Mesendoderm (in vitro differentiated cells): ENCODE measurements at regions not wholly inside any gene's neighbourhood (a gene's known extent, or its start where the extent isn't known, plus 50 kb on each side); places are given as distances from the start of the nearest gene placed in this dataset.
A peak's percentile ranks its signal among the peaks of the same experiment; 100 is the strongest.
"Not testable (repeated sequence)": the region's sequence is repeated elsewhere in the genome, so short reads cannot be mapped to it uniquely, and the experiment has no call there.

ENCODE experiments used
- DNase-seq: peaks from one replicate; pipeline ENCODE4 v3.0.0; 2013
- H2AK5ac ChIP-seq: 2 replicates; pipeline ENCODE4 v1.6.1; 2013; ENCODE audit warnings: low read length, inconsistent platforms
- H2BK120ac ChIP-seq: 2 replicates; pipeline ENCODE4 v1.6.1; 2013; ENCODE audit warnings: low read depth, mild to moderate bottlenecking, low read length, moderate library complexity, mixed read lengths
- H2BK15ac ChIP-seq: replicated peaks from 2 replicates; pipeline ENCODE4 v1.6.1; 2013; ENCODE audit warnings: low read depth, mild to moderate bottlenecking, moderate library complexity
- H2BK5ac ChIP-seq: 2 replicates; pipeline ENCODE4 v1.6.1; 2013; ENCODE audit warnings: low read length, inconsistent platforms
- H3K18ac ChIP-seq: 2 replicates; pipeline ENCODE4 v1.6.1; 2013; ENCODE audit warnings: mild to moderate bottlenecking, low read length, mixed read lengths
- H3K23ac ChIP-seq: one replicate; pipeline ENCODE4 v1.6.1; 2013; ENCODE audit warnings: low read length
- H3K27ac ChIP-seq: 2 replicates; pipeline ENCODE4 v1.5.1; 2013; ENCODE audit warnings: low read depth, mild to moderate bottlenecking, inconsistent platforms, low read length, moderate library complexity
- H3K27me3 ChIP-seq: 2 replicates; pipeline ENCODE4 v1.6.1; 2013; ENCODE audit warnings: low read length, control low read depth, mild to moderate bottlenecking, inconsistent platforms; ENCODE audit not compliant: insufficient read depth, poor library complexity
- H3K36me3 ChIP-seq: 2 replicates; pipeline ENCODE4 v1.6.1; 2013; ENCODE audit warnings: low read length, inconsistent platforms; ENCODE audit not compliant: control insufficient read depth, insufficient read depth
- H3K4ac ChIP-seq: one replicate; pipeline ENCODE4 v1.6.1; 2013; ENCODE audit warnings: low read depth, mild to moderate bottlenecking, low read length, moderate library complexity
- H3K4me1 ChIP-seq: 2 replicates; pipeline ENCODE4 v1.6.1; 2013; ENCODE audit warnings: low read depth, low read length, inconsistent platforms; ENCODE audit not compliant: control insufficient read depth
- H3K4me2 ChIP-seq: 2 replicates; pipeline ENCODE4 v1.6.1; 2013; ENCODE audit warnings: low read length
- H3K4me3 ChIP-seq: 2 replicates; pipeline ENCODE4 v1.5.1; 2013; ENCODE audit warnings: mild to moderate bottlenecking, low read length
- H3K56ac ChIP-seq: one replicate; pipeline ENCODE4 v1.6.1; 2013; ENCODE audit warnings: low read length
- H3K79me1 ChIP-seq: 2 replicates; pipeline ENCODE4 v1.6.1; 2013; ENCODE audit warnings: low read length, inconsistent platforms
- H3K79me2 ChIP-seq: 2 replicates; pipeline ENCODE4 v1.6.1; 2013; ENCODE audit warnings: mild to moderate bottlenecking, low read length; ENCODE audit not compliant: control insufficient read depth, insufficient read depth
- H3K9ac ChIP-seq: 2 replicates; pipeline ENCODE4 v1.6.1; 2013; ENCODE audit warnings: low read length, inconsistent platforms
- H4K5ac ChIP-seq: one replicate; pipeline ENCODE4 v1.6.1; 2013; ENCODE audit warnings: low read length
- H4K8ac ChIP-seq: one replicate; pipeline ENCODE4 v1.6.1; 2013; ENCODE audit warnings: low read depth, mild to moderate bottlenecking, control low read depth, low read length, moderate library complexity
- WGBS: extraction: QIAGEN DNeasy Blood & Tissue Kit; methylation state at CpG from one replicate; pipeline ENCODE4 v1.1.7; 2013; ENCODE audit warnings: low lambda C conversion rate, missing lambda C conversion rate; ENCODE audit not compliant: insufficient coverage; ENCODE audit errors: extremely low coverage; 5-methylcytosine and 5-hydroxymethylcytosine counted together

DNA sequence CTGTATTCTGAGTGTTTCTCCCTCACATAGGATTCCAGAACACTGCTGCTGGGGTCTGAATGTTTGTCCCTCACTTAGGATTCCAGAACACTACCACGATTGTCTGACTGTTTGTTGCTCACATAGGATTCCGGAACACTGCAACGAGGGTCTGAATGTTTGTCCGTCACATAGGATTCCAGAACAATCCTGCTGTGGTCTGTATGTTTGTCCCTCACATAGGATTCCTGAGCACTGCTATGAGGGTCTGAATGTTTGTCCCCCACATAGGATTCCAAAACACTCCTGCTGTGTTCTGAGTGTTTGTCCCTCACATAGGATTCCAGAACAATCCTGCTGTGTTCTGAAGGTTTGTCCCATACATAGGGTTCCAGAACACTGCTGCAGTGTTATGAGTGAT lies 215.8 kb downstream of the FOXD4L6 start:
- H2BK120ac ChIP-seq, H3K4me1 ChIP-seq, H3K79me1 ChIP-seq, H2BK5ac ChIP-seq, H2AK5ac ChIP-seq, H4K5ac ChIP-seq, H3K36me3 ChIP-seq, H3K79me2 ChIP-seq, H3K18ac ChIP-seq, H3K56ac ChIP-seq, H3K27me3 ChIP-seq, DNase-seq, H3K4me3 ChIP-seq, H3K9ac ChIP-seq, H3K23ac ChIP-seq, H3K4me2 ChIP-seq, H3K27ac ChIP-seq, H4K8ac ChIP-seq, H3K4ac ChIP-seq, H2BK15ac ChIP-seq: not testable (repeated sequence)
- WGBS, result no CpG with 5 or more reads among the region's 4 CpGs

DNA sequence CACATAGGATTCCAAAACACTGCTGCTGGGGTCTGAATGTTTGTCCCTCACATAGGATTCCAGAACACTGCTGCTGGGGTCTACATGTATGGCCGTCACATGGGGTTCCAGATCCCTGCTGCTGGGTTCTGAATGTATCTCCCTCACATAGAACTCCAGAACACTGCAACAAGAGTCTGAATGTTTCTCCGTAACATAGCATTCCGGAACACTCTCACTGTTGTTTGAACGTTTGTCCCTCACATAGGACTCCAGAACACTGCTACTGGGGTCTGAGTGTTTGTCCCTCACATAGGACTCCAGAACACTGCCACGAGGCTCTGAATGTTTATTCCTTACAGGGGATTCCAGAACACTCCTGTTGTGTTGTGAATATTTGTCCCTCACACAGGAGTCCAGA lies 216.8 kb downstream of the FOXD4L6 start:
- Histone ChIP-seq H4K8ac (no peak overlapping the region), H2BK120ac (no peak overlapping the region), H2BK5ac (no peak overlapping the region), H4K5ac (no peak overlapping the region), H3K18ac (no peak overlapping the region), H3K79me2 (no peaks in the 10 kb centered on the region), H3K56ac (no peak overlapping the region), H3K79me1 (no peaks in the 10 kb centered on the region), H3K9ac (no peak overlapping the region), H3K36me3 (no peaks in the 10 kb centered on the region), H3K4me1 (no peaks in the 10 kb centered on the region), H3K4me3 (no peak overlapping the region), H3K23ac (no peak overlapping the region), H2BK15ac (no peak overlapping the region), H3K27me3 (peaks cover 1% of the 10 kb centered on the region), H3K4ac (no peak overlapping the region), H3K4me2 (no peak overlapping the region), H3K27ac (no peak overlapping the region), H2AK5ac (no peak overlapping the region)
- no CpG with 5 or more reads among the region's 5 CpGs for WGBS
- no peak for DNase-seq

DNA sequence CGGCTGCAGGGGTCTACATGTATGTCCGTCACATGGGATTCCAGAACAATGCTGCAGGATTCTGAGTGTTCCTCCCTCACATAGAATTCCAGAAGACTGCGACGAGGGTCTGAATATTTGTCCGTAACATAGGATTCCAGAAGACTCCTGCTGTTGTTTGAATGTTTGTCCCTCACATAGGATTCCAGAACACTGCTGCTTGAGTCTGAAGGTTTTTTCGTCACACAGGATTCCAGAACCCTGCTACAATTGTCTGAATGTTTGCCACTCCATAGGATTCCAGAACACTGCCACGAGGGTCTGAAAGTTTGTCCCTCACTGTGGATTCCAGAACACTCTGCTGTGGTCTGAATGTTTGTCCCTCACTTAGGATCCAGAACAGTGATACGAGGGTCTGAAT lies 217.5 kb downstream of the FOXD4L6 start:
- H3K27ac ChIP-seq, H3K36me3 ChIP-seq, H3K4me3 ChIP-seq, H3K4me2 ChIP-seq, H2BK120ac ChIP-seq, H3K18ac ChIP-seq, H3K56ac ChIP-seq, DNase-seq, H4K8ac ChIP-seq, H3K4ac ChIP-seq, H2BK5ac ChIP-seq, H3K23ac ChIP-seq, H3K79me2 ChIP-seq, H2BK15ac ChIP-seq, H3K4me1 ChIP-seq, H3K79me1 ChIP-seq, H2AK5ac ChIP-seq, H3K27me3 ChIP-seq, H3K9ac ChIP-seq, H4K5ac ChIP-seq: not testable (repeated sequence)
- no CpG with 5 or more reads among the region's 8 CpGs for WGBS

DNA sequence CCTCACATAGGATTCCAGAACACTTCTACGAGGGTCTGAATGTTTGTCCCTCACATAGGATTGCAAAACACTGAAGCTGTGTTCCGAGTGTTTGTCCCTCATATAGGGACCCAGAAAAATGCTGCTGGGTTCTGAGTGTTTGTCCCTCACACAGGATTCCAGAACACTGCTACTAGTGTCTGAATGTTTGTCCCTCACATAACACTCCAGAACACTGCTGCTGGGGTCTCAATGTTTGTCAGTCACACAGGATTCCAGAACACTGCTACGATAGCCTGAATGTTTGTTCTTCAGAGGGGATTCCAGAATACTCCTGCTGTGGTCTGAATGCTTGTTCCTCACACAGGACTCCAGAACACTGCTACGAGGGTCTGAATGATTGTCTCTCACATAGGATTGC lies 218.7 kb downstream of the FOXD4L6 start:
- no peak for DNase-seq
- no peak overlapping the region for H2BK120ac ChIP-seq
- H2AK5ac ChIP-seq, result no peak overlapping the region
- no peaks in the 10 kb centered on the region for H3K4me1 ChIP-seq
- no peak overlapping the region for H3K18ac ChIP-seq
- no peak overlapping the region for H3K27ac ChIP-seq
- no peak overlapping the region for H3K4ac ChIP-seq
- H3K79me1 ChIP-seq, result no peaks in the 10 kb centered on the region
- H3K27me3 ChIP-seq, result no peaks in the 10 kb centered on the region
- no CpG with 5 or more reads among the region's 4 CpGs for WGBS
- H3K9ac ChIP-seq, result no peak overlapping the region
- H3K23ac ChIP-seq, result no peak overlapping the region
- H4K5ac ChIP-seq, result no peak overlapping the region
- no peak overlapping the region for H3K4me3 ChIP-seq
- H3K36me3 ChIP-seq, result no peaks in the 10 kb centered on the region
- H2BK15ac ChIP-seq, result no peak overlapping the region
- no peak overlapping the region for H2BK5ac ChIP-seq
- H3K4me2 ChIP-seq, result no peak overlapping the region
- no peaks in the 10 kb centered on the region for H3K79me2 ChIP-seq
- H3K56ac ChIP-seq, result no peak overlapping the region
- H4K8ac ChIP-seq, result no peak overlapping the region

DNA sequence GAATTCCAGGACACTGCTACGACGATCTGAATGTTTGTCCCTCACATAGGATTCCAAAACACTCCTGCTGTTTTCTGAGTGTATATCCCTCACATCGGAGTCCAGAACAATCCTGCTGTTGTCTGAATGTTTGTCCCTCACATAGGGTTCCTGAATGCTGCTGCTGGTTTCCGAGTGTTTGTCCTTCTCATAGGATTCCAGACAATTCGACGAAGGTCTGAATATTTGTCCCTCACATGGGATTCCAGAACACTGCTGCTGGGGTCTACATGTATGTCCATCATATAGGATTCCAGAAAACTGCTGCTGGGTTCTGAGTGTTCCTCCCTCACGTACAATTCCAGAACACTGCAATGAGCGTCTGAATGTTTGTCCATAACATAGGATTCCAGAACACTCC lies 219.4 kb downstream of the FOXD4L6 start:
- not testable (repeated sequence) for H3K4me1 ChIP-seq, H3K36me3 ChIP-seq, H3K27ac ChIP-seq, H3K79me1 ChIP-seq, H3K4me2 ChIP-seq, H3K27me3 ChIP-seq, H4K5ac ChIP-seq, H2BK5ac ChIP-seq, DNase-seq, H4K8ac ChIP-seq, H3K23ac ChIP-seq, H2BK120ac ChIP-seq, H3K9ac ChIP-seq, H3K56ac ChIP-seq, H2AK5ac ChIP-seq, H2BK15ac ChIP-seq, H3K79me2 ChIP-seq, H3K18ac ChIP-seq, H3K4ac ChIP-seq
- WGBS, result no CpG with 5 or more reads among the region's 8 CpGs
- H3K4me3 ChIP-seq, result peak overlapping the region; percentile 5
